DOHH2 (cell line): ENCODE measurements at regions not wholly inside any gene's neighbourhood (a gene's known extent, or its start where the extent isn't known, plus 50 kb on each side); places are given as distances from the start of the nearest gene placed in this dataset.

Experiments used
- CTCF ChIP-seq: fragments of 200-600 bp; sonication (generic); IDR thresholded peaks from one replicate; pipeline ENCODE4 v1.5.1; 2014; ENCODE audit warnings: antibody characterized with exemption, mild to moderate bottlenecking, low read depth, low read length; ENCODE audit not compliant: poor library complexity, severe bottlenecking
- EZH2phosphoT487 ChIP-seq: fragments of 200-600 bp; sonication (generic); IDR thresholded peaks from 2 replicates; pipeline ENCODE4 v1.6.1; 2017; ENCODE audit warnings: borderline replicate concordance, mild to moderate bottlenecking, antibody characterized with exemption, low read length, moderate library complexity, mixed read lengths

GRCh38 chr6:225121-225721 lies 67.1 kb upstream of the DUSP22 start:
- TF ChIP-seq CTCF, result no peak
- TF ChIP-seq EZH2phosphoT487, result no peak
